HG02759 (cell line): ENCODE measurements at regions not wholly inside any gene's neighbourhood (a gene's known extent, or its start where the extent isn't known, plus 50 kb on each side); places are given as distances from the start of the nearest gene placed in this dataset.
"Not testable (repeated sequence)": the region's sequence is repeated elsewhere in the genome, so short reads cannot be mapped to it uniquely, and the experiment has no call there.

Source experiments
- ATAC-seq: cut with Tn5 transposase; IDR thresholded peaks from one replicate; pipeline ENCODE4 v1.9.1; 2021; ENCODE audit warnings: mild to moderate bottlenecking, moderate library complexity; ENCODE audit not compliant: unreplicated experiment

DNA sequence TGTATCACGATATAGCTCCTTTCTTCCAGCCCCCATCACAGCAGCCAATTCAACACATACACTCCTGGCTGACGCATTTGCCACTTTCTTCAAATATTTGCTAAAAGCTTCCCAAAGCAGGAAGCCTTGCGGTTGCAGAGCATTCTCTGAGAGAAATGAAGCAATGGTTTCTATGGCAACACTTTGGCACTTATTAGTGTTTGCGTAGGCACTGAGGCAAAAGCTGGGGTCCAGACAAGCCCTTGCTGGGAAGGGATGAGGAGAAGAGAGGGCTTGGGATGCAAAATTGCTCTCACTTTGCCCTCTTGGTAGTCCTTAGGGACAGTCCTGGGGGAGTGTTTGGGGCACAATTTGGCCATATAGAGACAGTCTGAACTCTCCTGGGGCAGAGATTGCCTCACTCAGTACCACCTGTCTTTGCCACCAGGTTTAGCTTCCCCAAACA is 55.0 kb upstream of the PAK3 start:
- ATAC-seq = no peak

DNA sequence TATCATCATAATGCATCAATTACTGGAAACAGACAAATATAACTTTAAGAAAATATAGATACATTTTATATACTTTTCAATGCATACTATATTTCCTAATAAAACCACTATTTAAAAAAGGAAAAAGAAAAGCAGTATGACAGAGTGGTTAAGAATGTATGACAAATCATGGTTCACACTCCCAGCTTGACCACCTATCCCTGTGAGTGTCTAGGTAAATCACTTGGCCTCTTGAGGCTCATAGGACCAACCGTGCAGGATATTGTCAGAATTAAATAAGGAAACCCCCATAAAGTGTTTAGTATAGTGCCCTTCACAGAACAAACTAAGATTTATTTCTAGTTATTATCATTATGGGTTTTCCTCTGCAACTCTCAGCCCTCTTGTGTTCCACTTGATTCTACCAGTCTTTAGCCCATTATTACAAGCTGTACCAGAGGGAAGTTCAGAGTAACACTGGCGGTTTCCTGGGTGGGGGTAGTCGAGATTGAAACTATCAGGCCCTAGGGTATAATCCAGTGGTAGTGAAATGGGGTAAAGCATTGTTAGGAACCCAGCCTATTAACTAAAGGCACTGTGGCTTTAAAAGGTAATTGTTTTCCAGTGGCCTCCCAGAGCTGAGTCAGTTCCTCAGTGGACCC is 55.5 kb upstream of the PAK3 start:
- no peak for ATAC-seq

DNA sequence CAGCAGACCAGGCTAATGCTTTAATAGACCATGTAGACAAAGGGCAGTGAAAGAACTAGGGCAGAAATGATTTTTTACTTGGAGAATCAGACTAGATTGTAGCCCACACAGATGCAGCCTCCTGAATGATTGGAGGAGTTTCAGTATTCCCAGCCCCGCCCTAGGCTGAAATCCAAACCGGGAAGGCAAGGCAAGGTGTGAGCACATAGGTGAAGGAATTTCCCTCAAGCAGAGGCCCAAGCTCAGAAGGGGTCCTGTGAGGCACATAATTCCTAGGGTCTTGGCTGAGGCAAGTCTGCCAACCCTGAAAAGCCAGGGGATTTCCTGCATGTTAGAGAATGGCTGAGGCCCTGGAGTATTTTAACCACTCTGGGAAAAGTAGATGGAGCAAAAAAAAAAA is 56.4 kb upstream of the PAK3 start:
- ATAC-seq = no peak

DNA sequence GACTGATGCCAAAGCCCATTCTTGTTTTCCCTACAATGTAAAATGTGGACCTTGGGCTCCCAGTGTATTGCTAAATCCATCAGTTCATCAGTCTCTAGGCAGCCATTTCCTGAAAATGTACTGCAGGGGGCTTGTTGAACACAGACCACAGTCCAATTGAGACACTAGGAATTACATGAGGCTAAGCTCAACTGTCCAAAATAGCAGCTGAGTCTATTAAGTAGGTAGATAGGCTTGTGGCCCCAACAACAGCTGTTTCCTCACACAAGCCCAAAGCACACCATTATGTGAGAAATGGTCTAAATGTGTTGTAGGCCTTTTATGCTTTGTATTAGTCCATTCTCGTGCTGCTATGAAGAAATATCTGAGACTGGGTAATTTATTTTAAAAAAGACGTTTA is 60.0 kb upstream of the PAK3 start:
- ATAC-seq = no peak

- ATAC-seq = no peak
Observed at GRCh38 chrX:111035256-111035655, 60.7 kb upstream of the PAK3 start.

- not testable (repeated sequence) for ATAC-seq
Observed at GRCh38 chrX:111022998-111023397, 73.0 kb upstream of the PAK3 start.

DNA sequence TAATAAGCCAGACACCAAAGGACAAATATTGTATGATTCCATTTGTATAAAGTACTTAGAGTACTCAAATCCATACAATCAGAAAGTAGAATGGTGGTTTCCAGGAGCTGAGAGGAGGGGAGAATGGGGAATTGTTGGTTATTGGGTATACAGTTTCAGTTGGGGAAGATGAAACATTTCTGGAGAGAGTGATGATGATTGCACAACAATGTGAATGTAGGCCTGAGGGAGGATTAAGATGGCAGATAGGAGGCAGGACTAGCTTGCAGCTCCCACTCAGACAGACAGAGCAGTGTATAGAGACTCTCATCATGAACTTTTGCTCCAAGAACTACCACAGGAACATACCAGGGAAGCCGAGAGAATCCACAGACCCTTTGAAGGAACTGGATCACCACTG is 75.7 kb upstream of the PAK3 start:
- ATAC-seq = no peak

DNA sequence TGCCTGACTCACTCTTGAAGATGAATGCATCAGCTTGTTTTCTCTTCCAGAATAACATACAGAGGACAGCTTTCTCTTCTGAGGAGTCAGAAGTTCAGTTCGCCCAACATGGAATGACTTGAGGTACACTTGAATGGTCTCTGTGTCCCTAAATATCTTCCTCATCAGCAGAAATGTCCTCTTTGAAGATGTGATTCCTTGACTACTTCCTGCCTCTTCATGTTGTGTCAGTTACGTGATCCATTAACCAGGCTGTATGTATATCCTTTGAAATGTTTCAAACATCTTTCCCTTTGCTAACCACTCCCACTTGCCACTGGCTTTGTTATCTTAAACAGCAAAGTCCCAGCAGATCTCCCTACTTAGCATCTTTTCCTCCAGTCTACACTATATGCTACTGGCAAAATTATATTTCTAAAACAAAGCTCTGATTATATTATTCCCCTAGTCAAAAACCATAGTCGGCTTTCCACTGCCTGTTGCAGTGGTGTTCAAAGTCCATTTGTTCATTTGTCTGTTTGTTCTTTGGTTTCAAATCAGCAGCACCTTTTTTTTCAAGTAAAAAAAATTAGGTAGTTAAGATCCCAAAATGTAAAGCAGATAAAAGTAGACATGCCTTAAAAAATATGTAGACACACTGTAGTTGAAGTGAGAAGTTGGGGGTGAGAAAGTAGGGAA is 82.1 kb upstream of the PAK3 start:
- no peak for ATAC-seq

DNA sequence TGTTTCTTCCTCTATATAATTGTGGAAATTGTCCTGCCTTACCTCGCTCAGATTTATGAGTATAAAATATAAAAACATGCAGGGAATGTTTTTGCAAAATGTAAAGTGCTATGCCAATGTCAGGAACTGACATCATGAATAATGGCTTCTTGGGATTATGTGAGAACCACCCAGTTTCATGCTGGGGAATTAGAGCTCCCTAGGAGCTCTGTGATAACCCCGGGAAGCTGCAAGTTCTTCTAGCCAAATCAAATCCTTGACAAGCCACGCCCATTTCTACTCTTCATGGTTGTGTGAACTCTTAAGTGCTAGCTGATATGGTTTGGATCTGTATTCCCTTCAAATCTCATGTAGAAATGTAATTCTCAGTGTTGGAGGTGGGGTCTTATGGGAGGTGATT is 85.9 kb upstream of the PAK3 start:
- ATAC-seq = no peak

GRCh38 chrX:111009256-111009655 is 86.7 kb upstream of the PAK3 start:
- ATAC-seq = no peak

DNA sequence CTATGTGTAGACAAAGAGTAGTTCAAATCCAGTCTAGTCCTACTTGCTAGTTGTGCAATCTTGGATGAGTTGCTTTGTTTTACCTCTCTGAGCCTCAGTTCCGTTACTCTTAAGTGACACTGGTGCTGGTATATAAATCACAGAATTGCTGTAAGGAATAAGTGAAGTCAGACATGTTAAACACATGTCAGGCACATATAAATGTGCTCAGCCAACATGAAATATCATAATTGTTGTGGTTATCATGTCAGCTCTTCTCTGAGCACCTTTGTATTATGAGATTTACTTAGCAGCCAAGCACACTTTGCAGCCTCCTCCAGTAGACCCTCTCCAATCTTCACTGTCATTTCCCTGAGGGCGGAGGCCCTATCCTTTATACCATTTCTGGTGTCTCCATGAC is 87.9 kb upstream of the PAK3 start:
- no peak for ATAC-seq

GRCh38 chrX:111007238-111007637 is 88.8 kb upstream of the PAK3 start:
- no peak for ATAC-seq

- no peak for ATAC-seq
Observed at GRCh38 chrX:111006116-111006515, 89.9 kb upstream of the PAK3 start.

DNA sequence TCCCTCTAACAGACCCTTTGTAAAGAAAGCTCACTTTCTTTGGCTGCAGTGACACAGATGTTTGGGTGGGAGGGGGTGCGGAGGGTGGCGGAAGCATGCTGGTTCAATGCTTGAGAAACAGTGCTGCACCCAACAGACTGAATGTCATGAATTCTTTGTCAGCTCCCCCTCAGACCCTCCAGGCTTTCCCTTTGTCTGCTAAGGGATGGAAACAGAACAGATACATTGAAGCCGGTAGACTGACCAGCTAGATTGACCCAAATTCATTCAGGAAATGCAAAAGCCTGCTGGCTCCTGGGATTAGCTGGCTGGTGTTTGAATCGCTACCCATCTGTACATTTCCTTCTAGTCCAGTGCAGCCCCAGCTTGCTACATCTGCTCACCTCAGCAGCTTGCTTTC is 90.8 kb upstream of the PAK3 start:
- no peak for ATAC-seq

- no peak for ATAC-seq
Observed at GRCh38 chrX:111003118-111003517, 92.9 kb upstream of the PAK3 start.

DNA sequence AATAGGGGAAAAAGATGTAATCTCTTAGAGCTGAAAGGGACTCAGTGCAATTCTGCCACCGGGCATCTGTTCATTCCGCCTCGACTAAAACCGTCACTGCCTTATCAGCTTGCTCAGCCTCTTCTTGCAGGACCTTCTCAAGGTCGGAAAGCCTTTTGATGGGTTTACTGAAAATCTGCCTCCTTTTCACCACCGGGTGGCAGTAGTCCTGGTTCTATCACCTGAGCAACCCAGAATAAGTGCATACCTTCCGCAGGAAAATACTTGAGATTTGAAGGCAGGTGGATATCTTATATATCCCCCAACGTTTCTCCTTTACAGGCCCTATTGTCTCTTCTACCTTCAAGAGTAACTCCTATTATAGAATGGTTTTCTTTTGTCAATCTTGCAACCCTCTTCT is 103.4 kb upstream of the PAK3 start:
- ATAC-seq = peak; percentile 62

DNA sequence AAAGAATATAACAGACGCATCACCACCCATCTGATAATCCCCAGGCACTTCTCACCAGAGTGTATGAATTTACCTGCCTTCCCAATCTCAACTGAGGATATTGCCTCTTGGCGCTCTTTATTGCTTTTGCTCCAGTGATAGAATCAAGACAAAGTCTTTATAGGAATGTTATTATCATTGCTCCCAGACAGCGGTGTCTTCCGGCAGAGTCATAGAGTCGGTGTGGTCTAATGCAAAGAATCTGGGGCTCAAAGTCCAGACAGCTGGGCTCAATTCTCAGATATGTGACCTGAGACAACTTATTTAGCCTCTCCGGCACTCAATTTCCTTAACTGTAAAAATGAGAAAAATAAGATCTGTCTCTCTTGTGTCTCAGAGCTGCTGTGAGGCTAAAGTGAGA is 106.1 kb upstream of the PAK3 start:
- ATAC-seq = no peak

DNA sequence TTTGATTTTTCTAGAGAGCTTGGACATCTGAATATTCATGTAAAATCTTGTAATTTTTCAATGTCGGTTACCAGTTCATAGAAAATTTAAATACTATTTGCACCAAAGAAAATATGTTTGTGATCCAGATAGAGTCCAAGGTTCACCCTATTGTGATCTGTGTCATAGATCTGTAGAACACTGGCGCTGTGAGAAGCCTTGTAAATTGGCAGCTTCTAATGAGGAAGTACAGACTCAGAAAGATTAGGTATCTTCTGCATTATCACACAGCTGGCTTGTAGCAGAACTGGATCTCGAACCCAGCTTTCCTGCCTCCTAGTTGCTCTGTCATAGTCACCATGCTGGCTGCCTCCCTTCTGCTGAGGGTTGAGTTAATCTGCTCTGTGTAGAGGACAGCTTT is 106.5 kb upstream of the PAK3 start:
- ATAC-seq = no peak

- ATAC-seq = no peak
Observed at GRCh38 chrX:110987292-110987691, 108.7 kb upstream of the PAK3 start.

DNA sequence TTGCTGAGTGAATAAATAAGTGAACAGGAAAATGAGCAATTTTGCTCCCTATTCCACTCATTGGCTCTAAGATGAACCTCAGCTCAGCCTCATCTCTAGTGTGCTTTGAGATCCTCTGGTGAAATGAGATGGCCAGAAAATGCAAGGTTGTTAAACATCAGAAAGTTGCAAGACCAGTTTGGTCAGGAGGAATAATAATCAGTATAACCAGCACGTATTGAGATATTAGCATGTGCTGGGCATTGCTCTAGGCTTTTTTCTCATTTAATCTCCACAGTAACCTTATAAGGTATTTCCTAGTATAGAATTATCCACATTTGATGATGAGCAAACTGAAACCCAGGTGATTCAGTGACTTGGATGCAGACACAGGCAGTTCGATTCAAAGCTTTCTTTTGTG is 110.5 kb upstream of the PAK3 start:
- no peak for ATAC-seq

DNA sequence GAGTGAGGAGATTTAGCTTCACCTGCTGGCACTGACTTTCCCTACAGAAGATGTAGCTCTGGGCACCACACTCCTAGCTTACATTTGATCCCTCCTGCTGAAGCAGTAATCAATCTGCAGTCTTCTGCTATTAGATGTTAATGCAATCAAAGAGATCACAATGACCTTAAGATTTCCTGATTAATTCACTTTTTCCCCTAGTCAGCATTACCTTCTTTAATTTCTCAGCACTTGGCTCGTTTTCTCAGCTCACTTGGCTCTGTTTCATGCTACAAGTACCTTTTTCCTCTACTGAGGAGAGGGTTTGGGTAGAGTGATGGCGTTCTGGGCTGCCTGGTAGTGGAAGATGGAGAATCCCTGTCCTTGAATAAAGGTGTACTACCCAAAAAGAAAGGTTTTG is 113.0 kb upstream of the PAK3 start:
- ATAC-seq = no peak

DNA sequence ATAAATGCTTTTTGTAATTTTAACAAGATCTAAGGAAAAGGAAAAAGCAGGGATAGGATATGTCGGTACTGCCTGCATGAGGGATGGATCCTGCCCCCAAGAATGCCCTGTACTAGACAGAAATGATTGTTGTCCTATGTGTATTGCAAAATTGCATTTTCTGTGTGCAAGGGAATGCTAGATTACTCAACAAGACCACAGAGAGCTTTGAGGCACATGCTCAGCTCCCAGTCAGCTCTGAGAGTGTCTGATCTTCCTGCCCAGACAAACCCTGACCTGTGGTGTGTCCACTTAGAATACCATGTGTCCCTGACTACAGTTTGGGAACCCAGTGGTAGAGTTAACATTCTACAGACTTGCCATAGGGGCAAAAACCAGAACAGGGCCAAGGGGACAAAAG is 129.2 kb upstream of the PAK3 start:
- ATAC-seq = no peak

DNA sequence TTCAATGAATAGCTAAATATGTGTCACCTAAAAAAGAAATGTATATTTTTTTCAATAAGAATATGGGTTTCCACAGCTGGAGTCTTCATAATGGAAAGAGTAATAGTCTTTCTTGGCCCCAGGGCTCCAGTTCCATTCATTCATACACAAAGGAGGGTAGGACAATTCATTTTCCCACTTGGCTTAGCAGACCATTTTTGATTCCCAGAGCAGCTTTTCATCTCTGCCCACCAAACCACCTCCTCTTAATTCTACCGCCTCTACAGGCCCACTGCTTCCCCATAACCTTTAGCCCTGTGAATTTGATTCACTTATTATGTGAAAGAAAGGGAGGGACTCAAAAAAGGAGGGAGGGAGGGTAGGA is 129.9 kb upstream of the PAK3 start:
- ATAC-seq = no peak
